NT2/D1 (cell line): ENCODE measurements at regions not wholly inside any gene's neighbourhood (a gene's known extent, or its start where the extent isn't known, plus 50 kb on each side); places are given as distances from the start of the nearest gene placed in this dataset.

Experiments used
- YY1 ChIP-seq: IDR thresholded peaks from 2 replicates; pipeline ENCODE4 v1.6.1; 2011; ENCODE audit not compliant: insufficient read length, insufficient read depth
- ZNF274 ChIP-seq: IDR thresholded peaks from 2 replicates; pipeline ENCODE4 v1.6.1; 2011; ENCODE audit warnings: mild to moderate bottlenecking, low read depth, low read length

DNA sequence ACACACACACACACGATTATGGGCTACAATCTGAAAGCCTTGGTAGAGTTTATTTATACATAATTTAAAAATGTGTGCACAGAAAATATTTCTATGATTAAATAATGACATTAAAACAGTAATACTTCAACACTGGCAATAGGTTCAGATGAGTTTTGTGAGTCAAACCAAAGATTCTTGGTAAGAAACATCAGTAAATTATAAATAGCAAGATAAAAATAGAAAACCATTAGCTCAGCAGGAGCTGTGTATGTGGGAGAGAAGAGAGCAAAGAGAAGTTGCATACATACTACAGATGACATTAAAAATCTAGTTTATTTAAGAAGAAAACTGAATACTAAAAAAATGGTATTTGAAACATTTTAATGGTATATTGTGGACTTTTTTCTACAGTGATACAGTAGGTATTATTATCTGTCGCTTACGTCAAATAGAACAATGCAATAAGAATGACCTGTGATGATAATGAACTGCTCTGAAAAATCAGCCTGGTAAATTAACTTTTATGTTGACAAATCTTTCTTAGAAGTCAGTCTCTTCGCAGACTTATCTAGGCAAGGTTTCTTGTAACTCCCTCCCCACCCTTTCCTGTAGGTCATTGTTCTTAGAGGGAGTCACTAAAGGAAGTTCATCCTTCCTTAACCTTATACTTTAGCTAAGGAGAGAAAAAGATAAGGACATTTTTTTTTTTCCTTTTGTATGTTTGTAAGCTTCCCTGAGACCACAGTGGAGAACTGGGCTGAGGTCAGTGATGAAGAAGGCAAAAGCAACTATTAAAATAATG is 149.3 kb downstream of the GJA1 start:
- TF ChIP-seq YY1 (no peak), ZNF274 (no peak)
